B cell (primary cell): ENCODE measurements at regions not wholly inside any gene's neighbourhood (a gene's known extent, or its start where the extent isn't known, plus 50 kb on each side); places are given as distances from the start of the nearest gene placed in this dataset.

ENCODE experiments used
- ATAC-seq: fragments of 200-7000 bp; cut with Tn5 transposase; one replicate; pipeline ENCODE4 v1.10.0; 2021; ENCODE audit warnings: low read depth, mild to moderate bottlenecking, moderate number of reproducible peaks, moderate library complexity
- CTCF ChIA-PET: fragments of 350-600 bp; sonication (Branson Sonifier 250); formaldehyde crosslinking; loops from one replicate; lab custom pipeline; 2021; ENCODE audit warnings: antibody characterized with exemption, inconsistent platforms; lab: Charles Lee
- POLR2A ChIA-PET: fragments of 350-600 bp; sonication (Branson Sonifier 250); formaldehyde crosslinking; loops from one replicate; lab custom pipeline; 2021; ENCODE audit warnings: antibody characterized with exemption; lab: Charles Lee
- DNase-seq: peaks from one replicate; pipeline ENCODE4 v3.0.0; 2013
- H2AFZ ChIP-seq: 2 replicates; pipeline ENCODE4 v1.6.1; 2012; ENCODE audit warnings: mild to moderate bottlenecking, low read depth, low read length; ENCODE audit not compliant: insufficient read depth, poor library complexity, severe bottlenecking
- H3K27ac ChIP-seq, 2 donors: 1 replicate in 1 of 2; 2 replicates in 1 of 2; pipeline ENCODE4 v1.5.1; 2012 to 2013; ENCODE audit warnings: low read length in 2 of 2, mild to moderate bottlenecking in 2 of 2, moderate library complexity in 1 of 2
- H3K27me3 ChIP-seq, 4 experiments: fragments of 200-600 bp in 1 of 4; sonication (generic) in 1 of 4; replicated peaks in 1 of 4; 1 replicate in 2 of 4; 2 replicates in 2 of 4; pipeline versions ENCODE4 v1.6.1 to v1.7.0; 2013 to 2016; ENCODE audit warnings: low read length in 3 of 4, mild to moderate bottlenecking in 2 of 4, mixed read lengths in 1 of 4, moderate library complexity in 1 of 4; ENCODE audit not compliant: insufficient read depth in 4 of 4, control insufficient read depth in 3 of 4; ENCODE audit errors: control extremely low read depth in 1 of 4
- H3K36me3 ChIP-seq, 2 experiments: replicated peaks in 1 of 2; 1 replicate in 1 of 2; 2 replicates in 1 of 2; pipeline versions ENCODE4 v1.6.1 to v1.7.1; 2013; ENCODE audit warnings: low read length in 1 of 2; ENCODE audit not compliant: insufficient read depth in 2 of 2, control insufficient read depth in 1 of 2; ENCODE audit errors: control extremely low read depth in 1 of 2, extremely low read depth in 1 of 2
- H3K4me1 ChIP-seq, 2 donors: fragments of 200-600 bp in 1 of 2; sonication (generic) in 1 of 2; 1 replicate in 1 of 2; 2 replicates in 1 of 2; pipeline versions ENCODE4 v1.5.1 to v1.6.1; 2013 to 2017; ENCODE audit warnings: low read length in 2 of 2; ENCODE audit not compliant: control insufficient read depth in 2 of 2, insufficient read depth in 2 of 2
- H3K4me2 ChIP-seq: replicated peaks from 2 replicates; pipeline ENCODE3; 2012; ENCODE audit warnings: mild to moderate bottlenecking, low read depth, low read length; ENCODE audit not compliant: poor library complexity, severe bottlenecking
- H3K4me3 ChIP-seq, 5 experiments: fragments of 200-600 bp in 1 of 5; sonication (generic) in 1 of 5; 1 replicate in 3 of 5; 2 replicates in 2 of 5; pipeline versions ENCODE4 v1.5.1 to v1.7.0; 2011 to 2016; ENCODE audit warnings: low read length in 4 of 5, mild to moderate bottlenecking in 4 of 5, low read depth in 2 of 5, control low read depth in 1 of 5, moderate library complexity in 1 of 5; ENCODE audit not compliant: insufficient read depth in 1 of 5; ENCODE audit errors: control extremely low read depth in 1 of 5, extremely low read depth in 1 of 5
- H3K79me2 ChIP-seq: fragments of 200-600 bp; sonication (generic); one replicate; pipeline ENCODE4 v1.6.0; 2016; ENCODE audit warnings: low read length; ENCODE audit not compliant: control insufficient read depth, insufficient read depth
- H3K9ac ChIP-seq: fragments of 200-600 bp; sonication (generic); 2 replicates; pipeline ENCODE4 v1.6.1; 2017; ENCODE audit warnings: mild to moderate bottlenecking, low read length, moderate library complexity
- H3K9me3 ChIP-seq, 3 donors: one replicate each; pipeline versions ENCODE4 v1.6.1 to v1.7.1; 2013; ENCODE audit warnings: low read length in 2 of 3; ENCODE audit not compliant: control insufficient read depth in 2 of 3, insufficient read depth in 1 of 3; ENCODE audit errors: control extremely low read depth in 1 of 3
- H4K20me1 ChIP-seq: 2 replicates; pipeline ENCODE4 v1.6.0; 2012; ENCODE audit warnings: mild to moderate bottlenecking, low read length; ENCODE audit not compliant: insufficient read depth, control insufficient read depth, poor library complexity, severe bottlenecking
- H3K27ac Mint-ChIP-seq: one replicate; pipeline ENCODE4 v1.8.0; 2021; ENCODE audit warnings: mixed read lengths
- H3K27me3 Mint-ChIP-seq: one replicate; pipeline ENCODE4 v1.8.0; 2021; ENCODE audit warnings: mixed read lengths
- H3K4me1 Mint-ChIP-seq: one replicate; pipeline ENCODE4 v1.8.0; 2021; ENCODE audit warnings: mixed read lengths
- H3K4me3 Mint-ChIP-seq: one replicate; pipeline ENCODE4 v1.8.0; 2021; ENCODE audit warnings: mixed read lengths
- H3K9me3 Mint-ChIP-seq: one replicate; pipeline ENCODE4 v1.8.0; 2022; ENCODE audit warnings: mixed read lengths; ENCODE audit not compliant: insufficient read depth
- EZH2 ChIP-seq: IDR thresholded peaks from 2 replicates; pipeline ENCODE4 v1.6.1; 2012; ENCODE audit warnings: borderline replicate concordance, low read depth, mild to moderate bottlenecking, moderate library complexity, low read length; ENCODE audit not compliant: insufficient read depth, poor library complexity, severe bottlenecking
- WGBS: methylation state at CpG from one replicate; pipeline ENCODE4 v1.1.5; 2013; ENCODE audit warnings: missing lambda C conversion rate; ENCODE audit not compliant: insufficient coverage; 5-methylcytosine and 5-hydroxymethylcytosine counted together
- intact Hi-C: fragments of 100-400 bp; cut with micrococcal nuclease; formaldehyde crosslinking; loops from one replicate; pipeline ENCODE4 v1.10.0; 2022
- TF ChIP-seq, protein P1 (sequence below): fragments of 200-600 bp; IDR thresholded peaks from one replicate; pipeline ENCODE4 v1.8.0; 2022; ENCODE audit warnings: antibody characterized with exemption, mild to moderate bottlenecking

DNA sequence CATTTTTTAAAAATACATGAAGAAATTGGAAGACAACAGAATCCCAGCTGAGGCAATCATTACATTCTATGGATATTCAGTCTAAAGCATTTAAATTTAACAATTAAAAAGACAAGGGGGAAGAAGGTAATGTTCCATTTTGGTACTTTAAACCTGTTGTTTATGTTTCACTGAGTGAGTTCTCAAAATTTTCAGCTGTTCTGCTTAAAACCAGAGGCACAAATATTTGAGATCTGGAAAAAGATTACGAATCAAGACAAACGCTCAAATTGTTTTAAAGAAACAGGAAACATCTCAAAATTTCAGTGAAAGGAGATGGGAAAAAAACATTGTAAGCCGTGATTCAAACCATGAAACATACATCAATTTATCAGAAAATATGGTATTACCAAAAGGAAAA, 656.2 kb upstream of the CHAC2 start:
- H3K4me2 ChIP-seq = no peak overlapping the region
- ChIA-PET CTCF (no interaction called here), POLR2A (no interaction called here)
- no peak for ATAC-seq
- H3K4me3 ChIP-seq = no peak overlapping the region
- H3K9ac ChIP-seq = no peak overlapping the region
- intact Hi-C loops = no loop called here
- no peaks in the 10 kb centered on the region for H3K79me2 ChIP-seq
- no peak overlapping the region for H3K27ac ChIP-seq
- no peaks in the 10 kb centered on the region for H3K27me3 Mint-ChIP-seq
- H3K27ac Mint-ChIP-seq = no peak overlapping the region
- no peaks in the 10 kb centered on the region for H4K20me1 ChIP-seq
- H3K4me1 ChIP-seq = no peaks in the 10 kb centered on the region
- WGBS = no CpG with 5 or more reads among the region's 3 CpGs
- no peaks in the 10 kb centered on the region for H3K27me3 ChIP-seq
- no peak for TF ChIP-seq EZH2
- TF ChIP-seq, protein P1, sequence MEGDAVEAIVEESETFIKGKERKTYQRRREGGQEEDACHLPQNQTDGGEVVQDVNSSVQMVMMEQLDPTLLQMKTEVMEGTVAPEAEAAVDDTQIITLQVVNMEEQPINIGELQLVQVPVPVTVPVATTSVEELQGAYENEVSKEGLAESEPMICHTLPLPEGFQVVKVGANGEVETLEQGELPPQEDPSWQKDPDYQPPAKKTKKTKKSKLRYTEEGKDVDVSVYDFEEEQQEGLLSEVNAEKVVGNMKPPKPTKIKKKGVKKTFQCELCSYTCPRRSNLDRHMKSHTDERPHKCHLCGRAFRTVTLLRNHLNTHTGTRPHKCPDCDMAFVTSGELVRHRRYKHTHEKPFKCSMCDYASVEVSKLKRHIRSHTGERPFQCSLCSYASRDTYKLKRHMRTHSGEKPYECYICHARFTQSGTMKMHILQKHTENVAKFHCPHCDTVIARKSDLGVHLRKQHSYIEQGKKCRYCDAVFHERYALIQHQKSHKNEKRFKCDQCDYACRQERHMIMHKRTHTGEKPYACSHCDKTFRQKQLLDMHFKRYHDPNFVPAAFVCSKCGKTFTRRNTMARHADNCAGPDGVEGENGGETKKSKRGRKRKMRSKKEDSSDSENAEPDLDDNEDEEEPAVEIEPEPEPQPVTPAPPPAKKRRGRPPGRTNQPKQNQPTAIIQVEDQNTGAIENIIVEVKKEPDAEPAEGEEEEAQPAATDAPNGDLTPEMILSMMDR = no peak
- no peak overlapping the region for H2AFZ ChIP-seq
- H3K9me3 ChIP-seq = peaks cover 0 to 8% (median 1%) of the 10 kb centered on the region in 3 donors
- H3K36me3 ChIP-seq = no peaks in the 10 kb centered on the region
- DNase-seq = no peak
- no peak overlapping the region for H3K4me3 Mint-ChIP-seq
- no peaks in the 10 kb centered on the region for H3K4me1 Mint-ChIP-seq
- H3K9me3 Mint-ChIP-seq = peaks cover 2% of the 10 kb centered on the region

GRCh38 chr2:53111004-53111403, 656.6 kb upstream of the CHAC2 start:
- no peak overlapping the region for H3K4me3 Mint-ChIP-seq
- WGBS = 100% methylated on average over 1 of the region's 1 CpG
- ATAC-seq (no peak), DNase-seq (no peak)
- intact Hi-C loops = no loop called here
- peaks cover 2% of the 10 kb centered on the region for H3K9me3 Mint-ChIP-seq
- Histone ChIP-seq H3K9me3 (peaks cover 0 to 8% (median 0%) of the 10 kb centered on the region in 3 donors), H3K27me3 (no peaks in the 10 kb centered on the region), H3K4me3 (no peak overlapping the region), H3K9ac (no peak overlapping the region), H3K79me2 (no peaks in the 10 kb centered on the region), H4K20me1 (no peaks in the 10 kb centered on the region), H2AFZ (no peak overlapping the region), H3K27ac (no peak overlapping the region), H3K36me3 (no peaks in the 10 kb centered on the region), H3K4me2 (no peak overlapping the region), H3K4me1 (no peaks in the 10 kb centered on the region)
- ChIA-PET CTCF (no interaction called here), POLR2A (no interaction called here)
- TF ChIP-seq EZH2 = no peak
- TF ChIP-seq, protein P1 = no peak
- H3K27ac Mint-ChIP-seq = no peak overlapping the region
- H3K4me1 Mint-ChIP-seq = no peaks in the 10 kb centered on the region
- no peaks in the 10 kb centered on the region for H3K27me3 Mint-ChIP-seq
